ENCODE measurements at regions not wholly inside any gene's neighbourhood (a gene's known extent, or its start where the extent isn't known, plus 50 kb on each side); places are given as distances from the start of the nearest gene placed in this dataset.

- no peak for TF ChIP-seq TCF4 (CRISPR knock-in tag; IDR thresholded peaks at IDR 0.05; ENCODE audit: borderline replicate concordance)
- no peak for TF ChIP-seq SNAI2 (CRISPR knock-in tag; IDR thresholded peaks at IDR 0.05)
- no peak for TF ChIP-seq ZFP3 (CRISPR knock-in tag; IDR thresholded peaks at IDR 0.05)
- no peak for TF ChIP-seq ZFP30 (CRISPR knock-in tag; IDR thresholded peaks at IDR 0.05)
- no peak for TF ChIP-seq ARNTL (CRISPR knock-in tag; IDR thresholded peaks at IDR 0.05; ENCODE audit: borderline replicate concordance, low read depth)
- no peak for TF ChIP-seq RARB (CRISPR knock-in tag; IDR thresholded peaks at IDR 0.05)
- TF ChIP-seq POU6F1 (CRISPR knock-in tag; IDR thresholded peaks at IDR 0.05; ENCODE audit: borderline replicate concordance, low read depth) = no peak
- no peak for TF ChIP-seq GLIS3 (CRISPR knock-in tag; IDR thresholded peaks at IDR 0.05)
- TF ChIP-seq BACH2 (CRISPR knock-in tag; IDR thresholded peaks at IDR 0.05; ENCODE audit: borderline replicate concordance) = no peak
These were observed 466.9 kb downstream of the FUT8 start for GRCh38 chr14:65879248-65880009.

Measured in SK-N-SH treated with all-trans-retinoic acid at 6 μM for 48 hours (cell line).